ENCODE measurements at regions not wholly inside any gene's neighbourhood (a gene's known extent, or its start where the extent isn't known, plus 50 kb on each side); places are given as distances from the start of the nearest gene placed in this dataset.

DNA sequence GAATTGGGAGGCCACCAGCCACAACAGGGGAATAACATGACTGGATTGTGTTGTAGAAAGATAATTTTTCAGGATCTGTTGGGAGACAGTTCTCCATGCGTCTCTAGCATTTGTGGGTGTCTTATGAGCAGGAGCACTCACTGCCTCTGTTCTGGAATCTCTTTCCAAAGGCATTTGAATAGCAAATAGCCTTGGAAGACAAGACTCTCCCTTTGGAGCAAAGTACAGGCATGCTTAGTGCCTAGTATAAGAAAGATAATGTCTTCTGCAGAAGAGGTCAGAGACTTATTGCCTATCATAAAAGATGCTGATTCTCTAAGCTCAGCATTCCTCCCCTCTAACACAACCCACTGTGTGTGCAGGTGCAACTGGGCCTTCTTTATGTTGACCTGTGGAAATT, 58.3 kb downstream of the VCPKMT start:
- ChIA-PET POLR2A (interaction anchor here (0.5 to 1.0 kb wide), 2 partner anchors 25 to 55 kb away, joined by 4 to 5 read pairs; no protein-coding TSS in a partner anchor), CTCF (interaction anchor here (3.7 kb wide), 1 partner anchor 45 kb away, joined by 24 read pairs; no protein-coding TSS in a partner anchor)
- peak overlapping the region; percentile 61 for H3K27ac Mint-ChIP-seq
- peaks cover 66% of the 10 kb centered on the region for H3K4me1 Mint-ChIP-seq
- no peaks in the 10 kb centered on the region for H3K9me3 Mint-ChIP-seq
- intact Hi-C loops (cut with micrococcal nuclease), result no loop called here
- H3K36me3 Mint-ChIP-seq (ENCODE audit: low read depth), result peaks cover 20% of the 10 kb centered on the region
- TF ChIP-seq, protein P1, sequence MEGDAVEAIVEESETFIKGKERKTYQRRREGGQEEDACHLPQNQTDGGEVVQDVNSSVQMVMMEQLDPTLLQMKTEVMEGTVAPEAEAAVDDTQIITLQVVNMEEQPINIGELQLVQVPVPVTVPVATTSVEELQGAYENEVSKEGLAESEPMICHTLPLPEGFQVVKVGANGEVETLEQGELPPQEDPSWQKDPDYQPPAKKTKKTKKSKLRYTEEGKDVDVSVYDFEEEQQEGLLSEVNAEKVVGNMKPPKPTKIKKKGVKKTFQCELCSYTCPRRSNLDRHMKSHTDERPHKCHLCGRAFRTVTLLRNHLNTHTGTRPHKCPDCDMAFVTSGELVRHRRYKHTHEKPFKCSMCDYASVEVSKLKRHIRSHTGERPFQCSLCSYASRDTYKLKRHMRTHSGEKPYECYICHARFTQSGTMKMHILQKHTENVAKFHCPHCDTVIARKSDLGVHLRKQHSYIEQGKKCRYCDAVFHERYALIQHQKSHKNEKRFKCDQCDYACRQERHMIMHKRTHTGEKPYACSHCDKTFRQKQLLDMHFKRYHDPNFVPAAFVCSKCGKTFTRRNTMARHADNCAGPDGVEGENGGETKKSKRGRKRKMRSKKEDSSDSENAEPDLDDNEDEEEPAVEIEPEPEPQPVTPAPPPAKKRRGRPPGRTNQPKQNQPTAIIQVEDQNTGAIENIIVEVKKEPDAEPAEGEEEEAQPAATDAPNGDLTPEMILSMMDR (IDR thresholded peaks at IDR 0.05), result no peak
- H3K4me3 Mint-ChIP-seq, result no peak overlapping the region
- H3K27me3 Mint-ChIP-seq, result no peaks in the 10 kb centered on the region
- ATAC-seq (ENCODE audit: low read depth) (no peak), DNase-seq (no peak)
